ENCODE measurements at regions not wholly inside any gene's neighbourhood (a gene's known extent, or its start where the extent isn't known, plus 50 kb on each side); places are given as distances from the start of the nearest gene placed in this dataset.

DNA sequence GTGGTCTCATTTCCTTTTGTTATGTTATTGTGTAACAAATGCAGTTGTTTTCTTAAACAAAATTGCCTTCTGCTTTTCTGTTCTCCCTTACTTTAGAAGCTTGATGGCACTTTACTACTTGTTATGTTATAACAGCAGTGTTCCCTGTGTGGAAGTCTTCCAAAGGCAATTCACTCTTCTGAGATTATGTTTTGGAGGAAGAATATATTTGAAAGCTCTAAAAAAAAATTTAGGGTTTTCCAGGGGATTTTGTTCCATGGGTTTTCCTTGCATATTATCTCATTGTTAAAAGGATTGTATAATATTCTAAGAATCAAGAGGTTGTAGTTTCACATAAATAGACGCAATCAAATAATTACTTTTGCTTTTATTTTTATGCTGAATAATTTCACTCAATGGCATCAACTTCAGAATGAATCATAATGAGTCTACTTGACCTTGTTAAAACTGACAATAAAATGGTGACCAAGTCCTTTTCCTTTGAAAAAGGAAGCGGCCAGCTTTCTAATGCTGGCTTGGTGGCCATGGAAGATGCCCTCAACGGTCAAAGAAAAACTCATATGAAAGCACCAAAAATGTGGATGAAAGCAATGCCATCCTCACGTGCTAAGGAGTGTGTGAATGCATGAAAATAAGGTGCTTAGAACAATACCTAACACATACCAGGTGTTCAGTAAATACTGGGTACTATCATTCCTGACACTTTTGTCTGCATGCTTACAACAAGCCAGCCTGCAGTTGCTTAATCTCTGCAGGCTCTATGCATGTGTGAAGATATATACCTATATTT lies 92.4 kb upstream of the KLF6 start:
- TF ChIP-seq, protein P1, sequence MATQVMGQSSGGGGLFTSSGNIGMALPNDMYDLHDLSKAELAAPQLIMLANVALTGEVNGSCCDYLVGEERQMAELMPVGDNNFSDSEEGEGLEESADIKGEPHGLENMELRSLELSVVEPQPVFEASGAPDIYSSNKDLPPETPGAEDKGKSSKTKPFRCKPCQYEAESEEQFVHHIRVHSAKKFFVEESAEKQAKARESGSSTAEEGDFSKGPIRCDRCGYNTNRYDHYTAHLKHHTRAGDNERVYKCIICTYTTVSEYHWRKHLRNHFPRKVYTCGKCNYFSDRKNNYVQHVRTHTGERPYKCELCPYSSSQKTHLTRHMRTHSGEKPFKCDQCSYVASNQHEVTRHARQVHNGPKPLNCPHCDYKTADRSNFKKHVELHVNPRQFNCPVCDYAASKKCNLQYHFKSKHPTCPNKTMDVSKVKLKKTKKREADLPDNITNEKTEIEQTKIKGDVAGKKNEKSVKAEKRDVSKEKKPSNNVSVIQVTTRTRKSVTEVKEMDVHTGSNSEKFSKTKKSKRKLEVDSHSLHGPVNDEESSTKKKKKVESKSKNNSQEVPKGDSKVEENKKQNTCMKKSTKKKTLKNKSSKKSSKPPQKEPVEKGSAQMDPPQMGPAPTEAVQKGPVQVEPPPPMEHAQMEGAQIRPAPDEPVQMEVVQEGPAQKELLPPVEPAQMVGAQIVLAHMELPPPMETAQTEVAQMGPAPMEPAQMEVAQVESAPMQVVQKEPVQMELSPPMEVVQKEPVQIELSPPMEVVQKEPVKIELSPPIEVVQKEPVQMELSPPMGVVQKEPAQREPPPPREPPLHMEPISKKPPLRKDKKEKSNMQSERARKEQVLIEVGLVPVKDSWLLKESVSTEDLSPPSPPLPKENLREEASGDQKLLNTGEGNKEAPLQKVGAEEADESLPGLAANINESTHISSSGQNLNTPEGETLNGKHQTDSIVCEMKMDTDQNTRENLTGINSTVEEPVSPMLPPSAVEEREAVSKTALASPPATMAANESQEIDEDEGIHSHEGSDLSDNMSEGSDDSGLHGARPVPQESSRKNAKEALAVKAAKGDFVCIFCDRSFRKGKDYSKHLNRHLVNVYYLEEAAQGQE (IDR thresholded peaks at IDR 0.05; ENCODE audit: insufficient read depth in 1 of 2, low read depth in 2 of 2, low read length in 1 of 2), result no peak
- TF ChIP-seq POLR2AphosphoS5 (IDR thresholded peaks at IDR 0.05; ENCODE audit: low read depth, low read length), result no peak
- TF ChIP-seq, protein P2, sequence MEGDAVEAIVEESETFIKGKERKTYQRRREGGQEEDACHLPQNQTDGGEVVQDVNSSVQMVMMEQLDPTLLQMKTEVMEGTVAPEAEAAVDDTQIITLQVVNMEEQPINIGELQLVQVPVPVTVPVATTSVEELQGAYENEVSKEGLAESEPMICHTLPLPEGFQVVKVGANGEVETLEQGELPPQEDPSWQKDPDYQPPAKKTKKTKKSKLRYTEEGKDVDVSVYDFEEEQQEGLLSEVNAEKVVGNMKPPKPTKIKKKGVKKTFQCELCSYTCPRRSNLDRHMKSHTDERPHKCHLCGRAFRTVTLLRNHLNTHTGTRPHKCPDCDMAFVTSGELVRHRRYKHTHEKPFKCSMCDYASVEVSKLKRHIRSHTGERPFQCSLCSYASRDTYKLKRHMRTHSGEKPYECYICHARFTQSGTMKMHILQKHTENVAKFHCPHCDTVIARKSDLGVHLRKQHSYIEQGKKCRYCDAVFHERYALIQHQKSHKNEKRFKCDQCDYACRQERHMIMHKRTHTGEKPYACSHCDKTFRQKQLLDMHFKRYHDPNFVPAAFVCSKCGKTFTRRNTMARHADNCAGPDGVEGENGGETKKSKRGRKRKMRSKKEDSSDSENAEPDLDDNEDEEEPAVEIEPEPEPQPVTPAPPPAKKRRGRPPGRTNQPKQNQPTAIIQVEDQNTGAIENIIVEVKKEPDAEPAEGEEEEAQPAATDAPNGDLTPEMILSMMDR (IDR thresholded peaks at IDR 0.05), result no peak
- TF ChIP-seq TCF7L2 (IDR thresholded peaks at IDR 0.05; ENCODE audit: low read depth, low read length), result no peak

All from Panc1 (cell line).